ENCODE measurements at regions not wholly inside any gene's neighbourhood (a gene's known extent, or its start where the extent isn't known, plus 50 kb on each side); places are given as distances from the start of the nearest gene placed in this dataset.

- TF ChIP-seq YY1 (IDR thresholded peaks at IDR 0.05; ENCODE audit: insufficient read depth, insufficient read length) (no peak), ZNF274 (IDR thresholded peaks at IDR 0.05; ENCODE audit: low read depth, low read length) (no peak)
These were observed 560.3 kb upstream of the KLF4 start for GRCh38 chr9:108049671-108050494.

Data from NT2/D1 (cell line).